HEK293 (cell line): ENCODE measurements at regions not wholly inside any gene's neighbourhood (a gene's known extent, or its start where the extent isn't known, plus 50 kb on each side); places are given as distances from the start of the nearest gene placed in this dataset.

Source experiments
- CTCF ChIA-PET: fragments of 350-600 bp; formaldehyde crosslinking; extraction: SDS; loops from one replicate; lab custom pipeline; 2021; ENCODE audit warnings: antibody characterized with exemption; lab: Yijun Ruan, JAX
- POLR2A ChIA-PET: fragments of 300-600 bp; formaldehyde crosslinking; extraction: SDS; loops from one replicate; lab custom pipeline; 2020; ENCODE audit warnings: antibody characterized with exemption, inconsistent platforms; lab: Yijun Ruan, JAX
- H3K27ac ChIP-seq: fragments of 200-500 bp; sonication (Bioruptor generic); 2 replicates; pipeline ENCODE4 v1.5.1; 2014; ENCODE audit warnings: low read depth, low read length, control low read depth, inconsistent platforms; ENCODE audit errors: extremely low read depth
- H3K36me3 ChIP-seq, 2 experiments: fragments of 200-500 bp in 1 of 2; sonication (Bioruptor generic) in 1 of 2; 1 replicate in 1 of 2; 2 replicates in 1 of 2; pipeline ENCODE4 v1.5.1; 2014 to 2017; ENCODE audit warnings: inconsistent platforms in 2 of 2, low read length in 2 of 2; ENCODE audit not compliant: control insufficient read depth in 2 of 2, insufficient read depth in 1 of 2
- H3K4me1 ChIP-seq: fragments of 200-500 bp; sonication (Bioruptor generic); 2 replicates; pipeline ENCODE4 v1.5.1; 2014; ENCODE audit warnings: mild to moderate bottlenecking, low read length, inconsistent platforms; ENCODE audit not compliant: control insufficient read depth, insufficient read depth
- H3K4me3 ChIP-seq: 2 replicates; pipeline ENCODE4 v1.5.1; 2011; ENCODE audit warnings: low read depth, mild to moderate bottlenecking, control low read depth, low read length, moderate library complexity
- H3K9me3 ChIP-seq: fragments of 200-500 bp; sonication (Bioruptor generic); 2 replicates; pipeline ENCODE4 v1.5.1; 2014; ENCODE audit warnings: low read depth, low read length, inconsistent platforms; ENCODE audit not compliant: control insufficient read depth, insufficient read depth
- BCL6B ChIP-seq: fragments of 450-650 bp; formaldehyde crosslinking; IDR thresholded peaks from 2 replicates; pipeline ENCODE4 v1.5.1; 2017; ENCODE audit warnings: missing biosample characterization, missing genetic modification characterization
- ELK4 ChIP-seq: IDR thresholded peaks from 2 replicates; pipeline ENCODE4 v1.6.1; 2011; ENCODE audit warnings: mild to moderate bottlenecking, low read depth, low read length, borderline replicate concordance
- RBAK ChIP-seq: fragments of 450-650 bp; formaldehyde crosslinking; IDR thresholded peaks from 2 replicates; pipeline ENCODE4 v1.5.1; 2016; ENCODE audit warnings: missing biosample characterization, missing genetic modification characterization
- SP3 ChIP-seq: fragments of 450-650 bp; formaldehyde crosslinking; IDR thresholded peaks from 2 replicates; pipeline ENCODE4 v1.5.1; 2016; ENCODE audit warnings: missing biosample characterization, missing genetic modification characterization
- TCF7L2 ChIP-seq: IDR thresholded peaks from 2 replicates; pipeline ENCODE4 v1.6.1; 2011; ENCODE audit warnings: low read depth, mild to moderate bottlenecking, inconsistent platforms, low read length, moderate library complexity, borderline replicate concordance
- YY1 ChIP-seq: fragments of 450-650 bp; formaldehyde crosslinking; IDR thresholded peaks from 2 replicates; pipeline ENCODE4 v1.5.1; 2018; ENCODE audit warnings: missing biosample characterization, missing genetic modification characterization
- ZBTB6 ChIP-seq: fragments of 450-650 bp; formaldehyde crosslinking; IDR thresholded peaks from 2 replicates; pipeline ENCODE4 v1.5.1; 2017; ENCODE audit warnings: missing biosample characterization, missing genetic modification characterization
- ZFP41 ChIP-seq: fragments of 450-650 bp; formaldehyde crosslinking; IDR thresholded peaks from 2 replicates; pipeline ENCODE4 v1.5.1; 2016; ENCODE audit warnings: missing biosample characterization, missing genetic modification characterization, borderline replicate concordance
- ZNF23 ChIP-seq: fragments of 450-650 bp; formaldehyde crosslinking; IDR thresholded peaks from 2 replicates; pipeline ENCODE4 v1.5.1; 2016; ENCODE audit warnings: missing biosample characterization, missing genetic modification characterization, borderline replicate concordance
- ZNF274 ChIP-seq, 2 experiments: fragments of 200-500 bp in 1 of 2; fragments of 450-650 bp in 1 of 2; sonication (Bioruptor generic) in 1 of 2; formaldehyde crosslinking in 1 of 2; IDR thresholded peaks; 2 replicates each; pipeline versions ENCODE4 v1.5.1 to v1.6.1; 2014 to 2016; ENCODE audit warnings: borderline replicate concordance in 1 of 2, inconsistent platforms in 1 of 2, low read length in 1 of 2, missing biosample characterization in 1 of 2, missing genetic modification characterization in 1 of 2
- ZNF280C ChIP-seq: fragments of 450-650 bp; formaldehyde crosslinking; IDR thresholded peaks from 2 replicates; pipeline ENCODE4 v1.5.1; 2016; ENCODE audit warnings: missing biosample characterization, missing genetic modification characterization
- ZNF311 ChIP-seq: fragments of 450-650 bp; formaldehyde crosslinking; IDR thresholded peaks from 2 replicates; pipeline ENCODE4 v1.5.1; 2017; ENCODE audit warnings: missing biosample characterization, missing genetic modification characterization, borderline replicate concordance
- ZNF350 ChIP-seq: fragments of 450-650 bp; formaldehyde crosslinking; IDR thresholded peaks from 2 replicates; pipeline ENCODE4 v1.5.0; 2017; ENCODE audit warnings: missing biosample characterization, mild to moderate bottlenecking, missing genetic modification characterization
- ZNF394 ChIP-seq: fragments of 450-650 bp; formaldehyde crosslinking; IDR thresholded peaks from 2 replicates; pipeline ENCODE4 v1.5.1; 2016; ENCODE audit warnings: missing biosample characterization, missing genetic modification characterization, mild to moderate bottlenecking, moderate library complexity, borderline replicate concordance
- ZNF501 ChIP-seq: fragments of 450-650 bp; formaldehyde crosslinking; IDR thresholded peaks from 2 replicates; pipeline ENCODE4 v1.5.1; 2016; ENCODE audit warnings: missing biosample characterization, missing genetic modification characterization
- ZNF529 ChIP-seq: fragments of 450-650 bp; formaldehyde crosslinking; IDR thresholded peaks from 2 replicates; pipeline ENCODE4 v1.5.1; 2017; ENCODE audit warnings: missing genetic modification characterization, missing biosample characterization; ENCODE audit not compliant: insufficient replicate concordance
- ZNF561 ChIP-seq: fragments of 450-650 bp; IDR thresholded peaks from 2 replicates; pipeline ENCODE4 v1.5.1; 2018; ENCODE audit warnings: missing biosample characterization, missing genetic modification characterization, borderline replicate concordance
- ZNF677 ChIP-seq: fragments of 450-650 bp; IDR thresholded peaks from 2 replicates; pipeline ENCODE4 v1.5.0; 2018; ENCODE audit warnings: missing biosample characterization, mild to moderate bottlenecking, missing genetic modification characterization, moderate library complexity
- ZNF747 ChIP-seq: fragments of 450-650 bp; formaldehyde crosslinking; IDR thresholded peaks from 2 replicates; pipeline ENCODE4 v1.5.1; 2016; ENCODE audit warnings: missing biosample characterization, missing genetic modification characterization
- ZNF768 ChIP-seq: fragments of 450-650 bp; formaldehyde crosslinking; IDR thresholded peaks from 2 replicates; pipeline ENCODE4 v1.5.1; 2018; ENCODE audit warnings: missing biosample characterization, mild to moderate bottlenecking, missing genetic modification characterization
- ZNF777 ChIP-seq: fragments of 450-650 bp; formaldehyde crosslinking; IDR thresholded peaks from 2 replicates; pipeline ENCODE4 v1.5.1; 2017; ENCODE audit warnings: missing biosample characterization, missing genetic modification characterization, borderline replicate concordance
- ZNF843 ChIP-seq: fragments of 450-650 bp; formaldehyde crosslinking; IDR thresholded peaks from 2 replicates; pipeline ENCODE4 v1.5.1; 2016; ENCODE audit warnings: missing biosample characterization, missing genetic modification characterization
- ZSCAN16 ChIP-seq: fragments of 450-650 bp; formaldehyde crosslinking; IDR thresholded peaks from 2 replicates; pipeline ENCODE4 v1.5.1; 2016; ENCODE audit warnings: missing biosample characterization, missing genetic modification characterization

- Histone ChIP-seq H3K4me1 (no peaks in the 10 kb centered on the region), H3K4me3 (no peak overlapping the region), H3K27ac (no peak overlapping the region), H3K36me3 (no peaks in the 10 kb centered on the region), H3K9me3 (no peaks in the 10 kb centered on the region)
- CTCF ChIA-PET, result interaction anchor here (0.6 kb wide), 1 partner anchor 259 kb away, joined by 3 read pairs; no protein-coding TSS in a partner anchor
- POLR2A ChIA-PET, result no interaction called here
- TF ChIP-seq ZNF677 (tag by site-specific recombination) (no peak), ZNF394 (tag by site-specific recombination) (no peak), ZNF561 (tag by site-specific recombination) (no peak), ZNF529 (tag by site-specific recombination) (no peak), ZNF843 (tag by site-specific recombination) (no peak), ZNF501 (tag by site-specific recombination) (no peak), SP3 (tag by site-specific recombination) (no peak), ZFP41 (no peak), ZNF23 (tag by site-specific recombination) (no peak), ZNF274 (IDR thresholded peaks at IDR 0.05; ENCODE audit: low read length) (no peak), ZNF274 (tag by site-specific recombination; IDR thresholded peaks at IDR 0.05; ENCODE audit: borderline replicate concordance) (no peak), TCF7L2 (no peak), ZNF311 (tag by site-specific recombination) (no peak), ELK4 (no peak), ZBTB6 (no peak), ZNF350 (tag by site-specific recombination) (no peak), YY1 (tag by site-specific recombination) (no peak), ZSCAN16 (tag by site-specific recombination) (no peak), BCL6B (tag by site-specific recombination) (no peak)
Measured at GRCh38 chr3:105944721-105945120, 75.9 kb upstream of the CBLB start.

- POLR2A ChIA-PET, result no interaction called here
- CTCF ChIA-PET, result no interaction called here
Measured at GRCh38 chr3:105948101-105948500, 79.3 kb upstream of the CBLB start.

More at GRCh38 chr3:105948101-105948500, 79.3 kb upstream of the CBLB start:
- Histone ChIP-seq H3K27ac (no peak overlapping the region), H3K36me3 (no peaks in the 10 kb centered on the region), H3K4me1 (no peaks in the 10 kb centered on the region), H3K9me3 (no peaks in the 10 kb centered on the region), H3K4me3 (no peak overlapping the region)
- no peak for TF ChIP-seq ZNF768 (tag by site-specific recombination)
- no peak for TF ChIP-seq ZNF747 (tag by site-specific recombination)
- no peak for TF ChIP-seq ZNF280C (tag by site-specific recombination)
- no peak for TF ChIP-seq ZNF777 (tag by site-specific recombination)
- TF ChIP-seq ZNF501 (tag by site-specific recombination), result no peak
- TF ChIP-seq RBAK (tag by site-specific recombination), result no peak
